Spleen (tissue), 11 donors: ENCODE measurements at regions not wholly inside any gene's neighbourhood (a gene's known extent, or its start where the extent isn't known, plus 50 kb on each side); places are given as distances from the start of the nearest gene placed in this dataset.
"Not testable (repeated sequence)": the region's sequence is repeated elsewhere in the genome, so short reads cannot be mapped to it uniquely, and the experiment has no call there.

Source experiments
- DNase-seq: peaks from one replicate; pipeline ENCODE4 v3.0.0-alpha.2; 2020
- H3K27ac ChIP-seq, 8 donors: fragments of 200-600 bp; sonication (generic) in 7 of 8; 1 replicate in 4 of 8; 2 replicates in 4 of 8; pipeline versions ENCODE4 v1.5.0 to v1.8.0; 2016 to 2021; ENCODE audit warnings: inconsistent platforms in 4 of 8, mild to moderate bottlenecking in 4 of 8, moderate library complexity in 1 of 8
- H3K27me3 ChIP-seq, 7 donors: fragments of 200-600 bp; sonication (generic) in 6 of 7; replicated peaks in 1 of 7; 1 replicate in 4 of 7; 2 replicates in 3 of 7; pipeline versions ENCODE4 v1.5.0 to v1.8.0; 2016 to 2021; ENCODE audit warnings: inconsistent platforms in 3 of 7, mild to moderate bottlenecking in 1 of 7
- H3K36me3 ChIP-seq, 6 donors: fragments of 200-600 bp; sonication (generic) in 5 of 6; 1 replicate in 4 of 6; 2 replicates in 2 of 6; pipeline versions ENCODE4 v1.5.0 to v1.8.0; 2016 to 2021; ENCODE audit warnings: inconsistent platforms in 2 of 6
- H3K4me1 ChIP-seq, 6 donors: fragments of 200-600 bp; sonication (generic) in 5 of 6; 1 replicate in 3 of 6; 2 replicates in 3 of 6; pipeline versions ENCODE4 v1.5.0 to v1.8.0; 2016 to 2021; ENCODE audit warnings: inconsistent platforms in 3 of 6
- H3K4me3 ChIP-seq, 8 donors: fragments of 200-600 bp; sonication (generic) in 7 of 8; 1 replicate in 4 of 8; 2 replicates in 4 of 8; pipeline versions ENCODE4 v1.5.0 to v1.8.0; 2016 to 2021; ENCODE audit warnings: inconsistent platforms in 4 of 8, mild to moderate bottlenecking in 4 of 8, moderate library complexity in 2 of 8
- H3K9me3 ChIP-seq, 8 donors: fragments of 200-600 bp; sonication (generic) in 7 of 8; 1 replicate in 4 of 8; 2 replicates in 4 of 8; pipeline versions ENCODE4 v1.5.0 to v1.8.0; 2016 to 2021; ENCODE audit warnings: inconsistent platforms in 4 of 8
- CTCF ChIP-seq, 11 experiments: fragments of 200-600 bp in 7 of 11; fragments of 450-650 bp in 4 of 11; sonication (generic) in 4 of 11; IDR thresholded peaks in 8 of 11; conservative IDR thresholded peaks in 3 of 11; 1 replicate in 7 of 11; 2 replicates in 4 of 11; pipeline versions ENCODE4 v1.4.0 to v1.8.0; 2016 to 2021; ENCODE audit warnings: antibody characterized with exemption in 11 of 11, inconsistent platforms in 4 of 11, mild to moderate bottlenecking in 1 of 11
- POLR2A ChIP-seq, 3 donors: fragments of 450-650 bp; IDR thresholded peaks; one replicate each; pipeline ENCODE4 v1.5.1; 2017; ENCODE audit warnings: antibody characterized with exemption in 3 of 3, mild to moderate bottlenecking in 1 of 3
- POLR2AphosphoS5 ChIP-seq, 3 donors: sonication (generic); formaldehyde crosslinking; IDR thresholded peaks; one replicate each; pipeline ENCODE4 v1.5.1; 2017; ENCODE audit warnings: antibody characterized with exemption in 3 of 3
- WGBS, 5 donors: extraction: QIAGEN DNeasy Blood & Tissue Kit in 3 of 5; methylation state at CpG; one replicate each; pipeline versions ENCODE4 v1.1.5 to v1.1.7; 2013 to 2018; 5-methylcytosine and 5-hydroxymethylcytosine counted together
- intact Hi-C: fragments of 100-400 bp; cut with DNase I; formaldehyde crosslinking; loops from one replicate; pipeline ENCODE4 v1.15.0; 2023; ENCODE audit warnings: low total_unique reads
- donor health status: healthy with polysubstance abuse.
- donor health status: DM: no; HTN: no; CAD: no; lungs with moderate emphysema.
- donor health status: DM: no; HTN: no; CAD: no.
- donor health status: Bipolar disorder and iron deficiency.
- donor health status: healthy.
- donor health status: DM: no; HTN: no; CAD: no.
- donor health status: DM: yes; HTN: yes; CAD: no.

- intact Hi-C loops, H3K4me3 ChIP-seq, H3K4me1 ChIP-seq, H3K36me3 ChIP-seq, DNase-seq, H3K27ac ChIP-seq, H3K9me3 ChIP-seq: not testable (repeated sequence)
- H3K27me3 ChIP-seq, result peaks cover 0 to 18% (median 4%) of the 10 kb centered on the region in 7 donors
- 75 to 90% (median 83%) methylated on average over 4 to 6 of the region's 6 CpGs for WGBS, 5 donors
Observed at GRCh38 chr21:31819692-31820091, 53.1 kb upstream of the HUNK start.

GRCh38 chr21:31814356-31814755, 58.5 kb upstream of the HUNK start:
- H3K4me3 ChIP-seq, DNase-seq, H3K4me1 ChIP-seq, H3K27me3 ChIP-seq, H3K27ac ChIP-seq, H3K36me3 ChIP-seq, intact Hi-C loops: not testable (repeated sequence)
- peaks cover 0 to 13% (median 4%) of the 10 kb centered on the region in 8 donors for H3K9me3 ChIP-seq
- 82 to 95% (median 90%) methylated on average over 2 to 3 of the region's 3 CpGs for WGBS, 5 donors

- no peak for DNase-seq
- TF ChIP-seq POLR2A (IDR thresholded peaks at IDR 0.05) (no peak), CTCF (IDR thresholded peaks at IDR 0.05 in 8 of 11, conservative IDR thresholded peaks at IDR 0.05 in 3 of 11) (no peak), POLR2AphosphoS5 (IDR thresholded peaks at IDR 0.05) (no peak)
- Histone ChIP-seq H3K4me3 (no peak overlapping the region), H3K4me1 (no peaks in the 10 kb centered on the region), H3K27me3 (no peaks in the 10 kb centered on the region), H3K27ac (no peak overlapping the region), H3K36me3 (no peaks in the 10 kb centered on the region), H3K9me3 (peaks cover 0 to 13% (median 4%) of the 10 kb centered on the region in 8 donors)
- intact Hi-C loops, result no loop called here
- 93 to 98% (median 97%) methylated on average over 1 of the region's 1 CpG for WGBS, 5 donors
Observed at GRCh38 chr21:31813862-31814261, 59.0 kb upstream of the HUNK start.

GRCh38 chr21:31804008-31804394, 68.8 kb upstream of the HUNK start:
- no peak for DNase-seq
- WGBS, 5 donors, result 34 to 64% (median 51%) methylated on average over 5 of the region's 5 CpGs
- peaks cover 0 to 5% (median 0%) of the 10 kb centered on the region in 7 donors for H3K27me3 ChIP-seq
- no peaks in the 10 kb centered on the region for H3K36me3 ChIP-seq
- no peak overlapping the region for H3K27ac ChIP-seq
- H3K9me3 ChIP-seq, result no peaks in the 10 kb centered on the region
- H3K4me3 ChIP-seq, result no peak overlapping the region
- TF ChIP-seq POLR2AphosphoS5 (IDR thresholded peaks at IDR 0.05), result no peak
- TF ChIP-seq POLR2A (IDR thresholded peaks at IDR 0.05), result no peak
- TF ChIP-seq CTCF (IDR thresholded peaks at IDR 0.05 in 8 of 11, conservative IDR thresholded peaks at IDR 0.05 in 3 of 11), result no peak
- intact Hi-C loops, result no loop called here
- no peaks in the 10 kb centered on the region for H3K4me1 ChIP-seq

GRCh38 chr21:31803039-31804007, 69.5 kb upstream of the HUNK start:
- H3K4me3 ChIP-seq, result no peak overlapping the region
- DNase-seq, result no peak
- no peaks in the 10 kb centered on the region for H3K36me3 ChIP-seq
- 82 to 90% (median 86%) methylated on average over 20 of the region's 20 CpGs for WGBS, 5 donors
- H3K4me1 ChIP-seq, result no peaks in the 10 kb centered on the region
- no peaks in the 10 kb centered on the region for H3K9me3 ChIP-seq
- no peak for TF ChIP-seq CTCF (IDR thresholded peaks at IDR 0.05 in 8 of 11, conservative IDR thresholded peaks at IDR 0.05 in 3 of 11)
- no peak for TF ChIP-seq POLR2A (IDR thresholded peaks at IDR 0.05)
- no peak for TF ChIP-seq POLR2AphosphoS5 (IDR thresholded peaks at IDR 0.05)
- H3K27me3 ChIP-seq, result peaks cover 0 to 6% (median 0%) of the 10 kb centered on the region in 7 donors
- intact Hi-C loops, result no loop called here
- no peak overlapping the region for H3K27ac ChIP-seq
